HG03469 (cell line): ENCODE measurements at regions not wholly inside any gene's neighbourhood (a gene's known extent, or its start where the extent isn't known, plus 50 kb on each side); places are given as distances from the start of the nearest gene placed in this dataset.
"Not testable (repeated sequence)": the region's sequence is repeated elsewhere in the genome, so short reads cannot be mapped to it uniquely, and the experiment has no call there.

Source experiments
- ATAC-seq: cut with Tn5 transposase; IDR thresholded peaks from one replicate; pipeline ENCODE4 v1.9.1; 2021; ENCODE audit warnings: mild to moderate bottlenecking, moderate library complexity, moderate number of reproducible peaks; ENCODE audit not compliant: unreplicated experiment

DNA sequence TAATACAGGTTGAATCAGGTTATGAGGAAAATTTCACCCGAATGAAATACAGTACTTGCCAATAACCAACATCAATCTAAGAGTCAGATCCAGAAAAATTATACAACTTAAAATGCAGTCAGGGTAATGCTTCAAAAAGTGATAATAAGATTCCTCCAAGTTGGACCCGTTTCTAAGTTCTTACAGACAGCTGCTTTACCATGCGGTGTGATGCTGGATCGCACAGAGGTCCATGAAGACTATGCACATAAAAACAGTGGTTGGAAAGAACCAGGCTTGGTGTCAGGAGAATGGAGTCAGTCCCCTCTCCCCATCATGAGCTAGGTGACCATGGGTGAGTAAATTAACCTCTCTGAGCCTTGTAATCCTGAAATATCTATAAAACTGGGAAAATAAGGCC, 261.3 kb downstream of the QDPR start:
- ATAC-seq, result no peak

DNA sequence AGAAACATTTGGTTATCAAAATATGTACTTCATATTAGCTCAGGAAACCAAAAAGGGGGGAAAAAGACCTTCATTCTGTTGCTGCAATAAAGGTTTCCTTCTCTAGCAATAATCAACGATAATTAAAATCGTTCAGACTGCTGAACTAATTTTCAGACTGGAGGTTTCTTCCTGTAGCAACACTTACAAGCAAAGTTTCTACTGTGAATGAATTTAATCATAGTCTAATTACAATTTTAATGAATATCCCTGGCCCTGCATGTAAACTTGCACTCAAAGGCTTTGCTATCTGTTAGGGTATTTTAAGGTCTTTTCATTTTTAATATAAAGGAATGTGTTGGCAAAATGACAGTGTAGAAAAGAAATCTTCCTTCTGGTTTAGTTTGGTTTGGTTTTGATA, 265.2 kb downstream of the QDPR start:
- ATAC-seq, result no peak

DNA sequence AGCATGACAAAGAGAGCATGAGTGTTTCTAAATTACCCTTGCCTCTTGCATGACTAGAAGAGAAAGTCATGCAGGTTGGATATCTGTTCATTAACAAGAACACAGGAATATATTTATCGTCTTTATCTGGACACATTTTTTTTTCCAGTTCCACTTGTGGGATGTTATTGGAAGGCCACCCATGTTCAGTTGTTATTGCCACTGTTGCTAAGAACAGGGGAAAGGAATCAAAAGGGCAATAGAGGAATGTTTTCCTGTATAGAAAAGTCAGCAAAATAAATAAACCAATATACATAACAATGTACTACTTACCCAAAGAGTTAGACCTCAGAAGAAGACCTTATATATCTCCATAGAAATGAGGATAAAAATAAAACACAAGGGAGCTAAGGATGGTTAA, 270.1 kb downstream of the QDPR start:
- no peak for ATAC-seq

DNA sequence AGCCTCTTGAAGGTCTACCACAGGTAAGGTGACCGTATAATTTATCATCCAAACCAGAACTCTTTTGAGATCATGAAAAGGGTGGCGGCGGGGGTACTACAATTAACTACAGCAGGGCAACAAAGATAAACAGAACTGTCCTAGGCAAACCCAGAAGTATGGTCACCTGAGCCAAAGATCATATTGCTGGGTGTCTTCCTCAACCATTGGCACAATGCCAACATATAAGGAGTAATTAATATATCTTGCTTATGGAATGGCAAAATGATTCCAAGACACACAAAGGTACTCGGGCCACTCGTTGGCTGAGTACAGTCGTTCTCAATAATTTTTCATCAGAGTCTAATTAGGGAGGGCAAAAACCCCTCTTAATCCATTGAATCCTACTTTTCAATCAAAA, 273.3 kb downstream of the QDPR start:
- ATAC-seq, result no peak

DNA sequence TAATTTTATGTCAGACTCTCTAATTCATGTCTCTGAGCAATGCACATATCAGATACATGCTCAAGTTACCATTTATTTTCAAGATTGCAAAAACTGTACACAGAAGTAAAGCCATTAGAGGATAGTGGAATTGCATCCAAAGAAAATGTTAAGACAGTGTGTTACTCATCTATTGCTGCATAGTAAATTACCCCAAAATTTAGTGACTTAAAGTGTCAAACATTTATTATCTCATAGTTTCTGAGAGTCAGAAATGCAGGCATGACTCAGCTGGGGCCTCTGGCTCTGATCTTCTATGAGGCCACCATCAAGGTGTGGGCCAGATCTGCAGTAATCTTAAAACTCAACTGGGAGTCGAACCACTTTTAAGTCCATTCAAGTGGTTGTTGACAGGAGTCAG, 275.2 kb downstream of the QDPR start:
- no peak for ATAC-seq

DNA sequence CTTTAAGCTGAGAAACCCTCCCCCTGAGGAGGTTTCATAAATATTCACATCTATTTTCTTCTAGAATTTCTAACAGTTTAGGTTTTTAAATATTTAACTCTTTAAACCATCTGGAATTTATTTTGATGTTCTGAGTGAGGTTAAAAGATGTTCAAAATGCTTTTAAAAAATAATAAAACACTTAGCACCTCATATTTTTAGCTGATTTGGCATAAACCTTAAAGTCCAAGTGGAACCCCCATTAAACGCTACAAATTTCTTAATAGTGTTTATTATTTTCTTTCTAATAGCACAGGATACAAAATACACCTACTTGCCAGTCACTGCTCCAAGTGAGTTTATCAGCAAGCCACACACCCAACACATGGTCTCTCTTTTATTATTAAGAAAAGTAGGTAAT, 277.2 kb downstream of the QDPR start:
- no peak for ATAC-seq

DNA sequence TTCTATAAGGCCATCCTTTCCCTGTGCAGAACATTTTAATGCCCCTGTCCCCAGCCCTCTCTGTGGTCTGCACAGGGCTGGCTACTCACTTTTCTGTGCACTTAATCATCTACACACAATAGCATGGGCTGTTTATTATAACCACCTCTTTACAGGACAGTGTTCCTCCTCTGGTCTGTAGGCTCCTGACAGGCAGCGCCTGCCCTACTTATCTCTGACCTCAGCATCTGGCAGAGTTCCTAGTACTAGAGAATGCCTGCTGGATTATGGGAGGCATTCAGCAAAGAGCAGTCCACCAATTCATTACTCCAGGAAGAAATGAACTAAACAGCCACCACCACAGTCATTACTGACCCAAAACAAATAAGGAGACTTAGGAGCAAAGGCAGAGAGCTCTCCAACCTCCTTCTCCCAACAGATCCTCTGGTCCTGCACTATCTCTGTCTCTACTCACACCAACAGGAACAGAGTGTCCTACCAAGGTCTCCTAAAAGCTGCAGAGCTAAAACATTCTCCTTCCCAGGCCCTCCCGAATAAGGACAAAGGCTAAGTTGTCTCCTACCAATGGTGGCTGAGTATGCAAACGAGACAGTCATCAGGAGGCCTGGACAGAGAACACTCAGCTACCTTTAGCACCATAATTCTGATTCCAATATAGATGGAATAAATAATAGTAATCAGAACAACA, 279.2 kb downstream of the QDPR start:
- no peak for ATAC-seq

DNA sequence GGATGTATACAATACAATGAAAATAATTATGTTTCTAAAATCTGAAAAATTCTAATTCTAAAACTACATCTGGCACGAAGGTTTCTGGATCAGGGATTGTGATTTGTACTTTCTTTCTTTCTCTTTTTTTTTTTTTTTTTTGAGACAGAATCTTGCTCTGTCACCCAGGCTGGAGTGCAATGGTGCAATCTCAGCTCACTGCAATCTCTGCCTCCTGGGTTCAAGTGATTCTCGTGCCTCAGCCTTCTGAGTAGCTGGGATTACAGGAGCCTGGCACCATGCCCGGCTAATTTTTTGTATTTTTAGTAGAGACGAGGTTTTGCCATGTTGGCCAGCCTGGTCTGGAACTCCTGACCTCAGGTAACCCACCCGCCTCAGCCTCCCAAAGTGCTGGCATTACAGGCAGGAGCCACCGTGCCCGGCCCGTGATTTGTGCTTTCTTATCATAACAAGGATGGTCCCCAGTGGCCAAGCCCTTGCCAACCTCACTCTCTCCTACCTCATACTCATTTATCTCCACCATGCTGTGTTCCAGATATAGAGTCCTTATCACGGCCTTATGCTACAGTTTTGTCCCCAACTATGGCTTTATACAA, 279.9 kb downstream of the QDPR start:
- ATAC-seq, result not testable (repeated sequence)

DNA sequence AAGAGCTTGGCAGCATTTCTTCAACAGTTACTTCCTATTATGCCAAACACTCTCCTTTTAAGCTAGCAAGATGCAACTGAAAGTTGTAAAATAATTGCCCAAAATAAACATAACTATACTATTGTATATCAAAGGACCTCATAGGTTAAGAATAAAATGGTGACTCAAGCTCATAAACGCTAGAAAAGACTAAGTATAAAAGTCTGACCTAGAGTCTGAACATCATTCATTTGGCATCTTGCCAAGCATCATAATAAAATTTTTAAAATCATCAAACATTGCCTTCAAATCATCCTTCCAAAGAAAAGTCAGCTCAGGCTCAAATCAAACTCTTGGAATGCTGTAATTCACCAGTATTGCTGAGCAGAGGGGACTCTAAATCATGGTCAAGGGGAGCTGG, 281.2 kb downstream of the QDPR start:
- ATAC-seq, result no peak

DNA sequence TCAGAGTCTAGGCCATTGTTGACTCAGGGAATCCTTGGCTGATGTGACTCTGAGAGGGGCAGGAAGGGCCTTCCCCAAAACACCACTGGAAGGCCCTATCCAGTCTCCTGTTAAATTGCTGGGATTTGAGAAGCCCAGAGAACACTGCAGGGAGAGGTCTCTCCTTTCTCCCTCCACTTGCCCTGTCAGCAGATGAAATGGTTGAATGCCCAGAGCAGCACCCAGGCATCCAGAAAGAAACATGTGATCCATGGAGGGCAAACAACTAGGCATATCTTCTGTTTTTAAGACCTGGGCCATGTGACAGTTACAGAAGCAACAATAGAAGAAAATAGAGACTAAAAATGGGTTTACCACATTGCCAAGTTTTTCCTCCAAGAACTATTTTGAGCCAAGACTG, 291.1 kb downstream of the QDPR start:
- ATAC-seq, result no peak

DNA sequence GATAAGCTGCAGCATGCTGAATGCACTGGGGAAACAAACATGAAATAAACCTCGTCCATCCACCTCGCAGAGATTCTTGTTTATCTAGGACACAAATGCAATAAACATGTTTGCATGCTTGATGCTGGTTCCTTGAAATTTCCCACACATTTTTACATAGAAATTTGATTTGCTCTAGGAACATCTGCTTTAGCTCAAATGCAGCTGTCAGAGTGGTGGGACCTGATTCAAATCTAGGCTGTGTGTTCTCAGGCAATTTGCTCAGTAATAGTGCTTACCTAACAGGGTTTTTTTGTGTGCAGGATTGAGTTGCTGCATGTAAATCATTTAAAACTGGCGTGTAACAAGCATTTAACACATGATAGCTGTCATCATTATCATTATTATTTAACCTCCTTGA, 293.1 kb downstream of the QDPR start:
- no peak for ATAC-seq

DNA sequence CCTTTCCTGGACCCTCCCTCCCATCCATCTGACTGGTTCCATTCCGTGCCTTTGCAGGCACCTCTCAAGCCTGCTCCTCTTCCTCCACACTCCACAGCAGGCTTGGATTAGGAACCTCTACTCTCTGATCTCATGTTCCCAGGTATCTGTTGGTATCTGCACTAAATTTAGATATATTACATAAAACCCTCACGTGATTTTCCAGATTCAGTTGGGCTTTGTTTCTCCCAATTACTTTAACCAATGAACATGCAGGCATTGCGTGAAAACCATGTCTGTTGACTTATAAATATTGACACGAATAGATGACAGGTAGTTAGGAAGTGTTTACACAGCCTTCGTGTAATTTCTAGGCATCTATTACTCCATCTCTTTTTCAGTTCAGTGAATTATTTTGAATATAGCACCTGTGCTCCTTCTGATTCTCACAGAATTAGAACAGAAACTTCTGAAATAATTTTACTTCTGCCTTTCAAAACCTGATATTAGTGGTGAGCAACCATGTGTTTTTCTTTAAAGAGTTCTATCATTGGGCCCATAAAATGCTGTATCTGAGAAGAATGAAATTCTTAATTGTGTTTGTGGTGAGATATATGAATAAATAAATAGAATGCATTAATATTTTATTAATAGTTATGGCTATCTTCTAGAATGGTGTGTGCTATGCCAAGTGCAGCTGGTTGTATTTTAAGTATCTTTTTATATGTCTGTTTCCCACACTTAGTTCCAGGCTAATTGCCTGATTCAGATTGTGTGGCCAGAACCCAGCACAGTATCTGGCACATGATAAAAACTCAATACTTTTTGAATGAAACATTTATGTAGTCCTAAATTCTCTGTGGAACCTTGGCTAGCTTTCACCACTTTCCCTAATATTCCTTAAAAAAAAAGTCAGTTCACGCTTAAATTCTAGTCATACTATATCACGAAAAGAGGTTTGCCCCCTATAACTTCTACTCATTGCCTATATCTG, 304.8 kb downstream of the QDPR start:
- ATAC-seq, result no peak

DNA sequence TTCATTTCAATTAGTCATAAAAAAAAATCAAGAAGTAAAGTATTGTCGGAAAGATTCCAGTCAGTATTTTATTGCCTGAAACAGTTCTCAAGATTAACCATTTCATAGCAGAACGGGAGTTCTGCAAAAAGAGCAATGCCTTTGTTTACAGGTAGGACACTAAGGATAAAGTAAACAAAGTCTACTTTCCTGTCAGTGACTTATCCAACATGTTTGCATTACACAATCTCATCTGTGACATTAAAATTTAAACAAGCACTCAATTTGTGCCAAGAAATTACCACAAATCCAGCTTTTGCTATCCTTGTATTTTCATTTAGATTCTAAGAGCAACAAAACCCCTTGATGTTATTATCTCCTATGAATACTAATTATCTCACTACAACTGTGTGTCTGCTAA, 306.5 kb upstream of the LDB2 start:
- ATAC-seq, result no peak

DNA sequence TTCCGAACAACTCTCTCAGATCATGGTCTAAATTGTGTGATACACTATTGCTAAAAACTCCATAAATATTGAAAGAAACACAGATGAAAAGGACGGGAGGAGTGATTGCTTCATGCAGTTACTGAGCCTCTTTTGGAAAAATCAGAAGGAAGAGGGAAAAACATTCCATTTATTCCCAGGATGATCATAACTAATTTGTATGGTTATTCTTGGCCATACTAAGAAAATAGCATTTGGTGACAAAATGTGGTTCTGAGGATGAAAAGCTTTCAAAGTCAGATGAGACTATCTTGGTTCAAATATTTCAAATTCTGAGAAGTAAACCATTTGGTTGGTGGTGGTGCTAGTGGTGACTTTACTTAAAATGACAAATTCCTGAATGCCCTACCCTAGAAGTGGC, 305.4 kb upstream of the LDB2 start:
- no peak for ATAC-seq

DNA sequence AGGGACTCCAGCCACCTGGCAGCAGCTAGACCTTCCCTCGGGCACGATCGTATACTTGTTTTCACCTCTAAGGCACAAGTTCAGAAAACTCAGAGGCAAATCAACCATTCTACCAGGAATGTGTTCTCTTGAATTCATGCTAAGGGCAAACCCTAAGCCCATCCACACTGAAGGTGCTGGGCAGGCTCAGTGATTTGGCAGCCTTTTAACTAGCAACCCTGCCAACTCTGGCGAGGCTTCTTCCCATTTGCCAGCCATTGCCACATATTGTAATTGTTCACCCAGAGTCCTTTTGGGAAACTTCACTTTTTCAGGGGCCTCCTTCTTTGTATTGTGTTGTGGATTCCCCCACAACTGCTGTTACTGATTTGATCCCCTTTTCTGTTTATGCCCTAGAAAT, 298.6 kb upstream of the LDB2 start:
- no peak for ATAC-seq

DNA sequence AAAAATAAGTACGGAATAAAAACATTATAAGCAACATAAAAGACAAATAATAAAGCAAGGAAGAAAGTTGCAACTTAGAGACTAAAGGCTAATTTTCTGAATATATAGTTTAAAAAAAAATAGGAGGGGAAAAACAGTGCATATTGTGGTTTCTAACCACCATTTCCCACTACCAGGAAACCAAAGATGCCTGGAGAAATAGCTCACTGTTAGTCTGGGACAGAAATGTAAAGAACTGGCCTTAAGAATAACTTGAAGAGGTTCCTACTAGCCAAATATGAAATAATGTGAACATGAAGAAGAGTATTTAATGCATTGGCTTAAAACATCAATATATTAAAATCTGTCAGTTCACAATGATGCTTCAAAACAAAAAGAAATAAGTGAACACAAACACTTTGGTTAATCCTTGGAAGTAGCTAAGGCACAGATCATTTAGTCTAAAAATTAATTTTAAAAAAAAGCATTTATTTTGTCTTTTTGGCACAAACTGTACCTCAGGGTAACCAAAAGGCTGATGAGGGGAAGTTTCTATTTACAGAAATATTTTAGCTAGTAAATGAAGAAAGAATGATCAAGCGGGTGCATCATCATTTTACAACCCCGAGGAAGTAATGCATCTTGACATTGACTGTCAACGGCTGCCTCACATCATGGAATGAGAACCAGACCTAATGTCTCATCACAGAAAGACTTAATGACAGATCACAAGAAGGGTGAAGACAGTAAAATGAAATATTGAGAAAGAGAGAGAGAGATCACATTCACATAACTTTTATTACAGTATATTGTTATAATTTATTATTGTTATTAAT, 297.2 kb upstream of the LDB2 start:
- ATAC-seq, result no peak

DNA sequence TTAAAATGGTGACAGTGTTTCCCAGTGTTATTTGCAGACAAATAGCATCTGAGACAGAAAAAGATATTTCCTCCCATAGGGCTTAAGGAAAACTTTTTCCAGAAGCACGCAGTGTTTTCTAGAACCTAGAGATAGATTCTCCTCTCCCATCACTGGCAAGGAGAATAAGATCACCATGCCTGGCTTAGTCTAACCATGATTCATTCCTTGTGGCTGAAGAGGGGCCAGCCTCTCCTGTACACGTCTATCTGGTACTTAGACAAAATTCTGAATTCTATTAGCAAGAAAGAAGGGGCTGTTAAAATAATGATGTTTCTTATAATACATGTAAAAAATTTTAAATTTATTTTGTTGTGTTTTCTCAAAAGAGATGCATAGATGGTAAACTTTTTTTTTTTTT, 296.1 kb upstream of the LDB2 start:
- ATAC-seq, result no peak

DNA sequence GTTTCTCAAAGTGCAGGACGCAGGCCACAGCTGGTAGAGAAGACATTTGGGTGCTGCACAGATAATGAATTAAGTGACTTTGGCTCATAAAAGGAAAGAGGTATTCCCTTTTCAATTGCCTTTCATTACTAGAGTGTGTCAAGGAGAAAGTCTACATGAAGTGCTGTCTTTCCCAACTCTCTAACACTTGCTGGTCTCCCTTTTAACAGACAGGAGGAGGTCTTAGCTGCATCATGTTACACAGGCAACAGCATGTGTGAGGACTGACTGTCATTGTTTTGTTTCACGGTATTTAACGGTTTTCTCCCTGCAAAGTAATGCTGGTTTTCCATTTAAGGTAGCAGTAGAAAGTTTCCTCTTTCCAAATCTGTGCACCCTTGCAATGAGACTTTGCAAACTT, 291.3 kb upstream of the LDB2 start:
- ATAC-seq, result no peak

DNA sequence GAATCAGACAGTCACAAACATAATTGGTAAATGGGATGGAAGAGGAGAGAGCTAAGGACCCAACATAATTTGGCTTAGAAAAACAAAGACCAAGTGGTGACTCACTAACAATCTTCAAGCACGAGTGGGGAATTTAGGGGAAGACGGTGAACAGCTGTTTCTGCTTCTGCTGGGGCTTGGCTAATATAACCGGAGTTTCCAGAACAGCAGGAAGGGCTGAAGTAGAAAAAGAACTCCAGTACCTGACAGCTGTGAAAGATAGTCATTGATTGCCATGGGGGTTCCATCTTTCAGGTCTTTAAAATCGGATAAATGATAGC, 290.9 kb upstream of the LDB2 start:
- ATAC-seq, result no peak

DNA sequence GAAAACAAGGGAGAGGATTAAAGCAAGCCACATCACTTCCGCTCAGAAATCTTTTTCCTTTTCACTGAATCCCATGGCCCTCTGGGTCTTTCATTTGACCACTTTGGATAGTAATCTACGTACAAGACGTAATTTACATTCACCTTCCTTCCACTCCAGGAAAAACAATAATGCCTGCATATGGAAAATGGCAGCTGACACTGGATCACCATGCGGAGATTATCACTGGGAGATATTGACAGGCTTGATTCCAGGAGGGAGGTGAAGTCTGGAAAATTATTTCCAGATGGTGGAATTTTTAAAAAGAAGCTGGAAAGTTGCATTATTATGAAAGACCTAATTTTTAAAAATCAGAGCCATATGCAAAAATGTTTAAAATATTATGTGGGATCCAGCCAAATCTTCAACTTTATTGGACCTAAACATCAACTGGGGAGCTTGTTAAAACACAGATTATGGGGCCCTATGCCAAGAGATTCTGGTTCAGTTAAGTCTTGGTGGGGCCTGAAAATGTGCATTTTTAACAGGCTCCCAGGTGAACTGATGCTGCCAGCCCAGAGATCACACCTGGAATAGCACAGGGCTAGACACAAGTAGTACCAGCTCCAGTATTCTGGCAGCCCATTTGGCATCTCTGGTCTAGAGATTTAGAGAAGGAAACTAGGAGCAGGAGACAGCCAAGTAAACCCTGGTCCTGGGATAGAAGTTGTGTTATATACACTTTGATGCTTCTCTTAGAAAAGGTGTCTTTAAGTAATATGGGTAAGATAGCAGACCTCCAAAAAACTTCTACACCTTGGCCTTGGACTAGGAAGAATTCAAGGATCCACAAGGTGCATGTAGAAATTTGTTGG, 290.3 kb upstream of the LDB2 start:
- no peak for ATAC-seq
